Esophagus squamous epithelium (tissue), 5 donors: ENCODE measurements at regions not wholly inside any gene's neighbourhood (a gene's known extent, or its start where the extent isn't known, plus 50 kb on each side); places are given as distances from the start of the nearest gene placed in this dataset.

ENCODE experiments used
- DNase-seq: peaks from one replicate; lab custom pipeline; 2025; lab: John Stamatoyannopoulos, UW
- H3K27ac ChIP-seq, 4 donors: fragments of 200-600 bp; sonication (generic); one replicate each; pipeline ENCODE4 v1.5.1; 2016 to 2019; ENCODE audit warnings: mild to moderate bottlenecking in 1 of 4
- H3K27me3 ChIP-seq, 4 donors: fragments of 200-600 bp; sonication (generic); 1 replicate in 3 of 4; 2 replicates in 1 of 4; pipeline versions ENCODE4 v1.5.1 to v1.6.0; 2017 to 2021; ENCODE audit warnings: antibody characterized with exemption in 1 of 4
- H3K36me3 ChIP-seq, 3 donors: fragments of 200-600 bp; sonication (generic); one replicate each; pipeline ENCODE4 v1.5.1; 2016 to 2019
- H3K4me1 ChIP-seq, 3 donors: fragments of 200-600 bp; sonication (generic); one replicate each; pipeline ENCODE4 v1.5.1; 2017 to 2019
- H3K4me3 ChIP-seq, 4 donors: fragments of 200-600 bp; sonication (generic); 1 replicate in 3 of 4; 2 replicates in 1 of 4; pipeline ENCODE4 v1.5.1; 2016 to 2019; ENCODE audit warnings: mild to moderate bottlenecking in 2 of 4, moderate library complexity in 1 of 4
- H3K9me3 ChIP-seq, 3 donors: fragments of 200-600 bp; sonication (generic); one replicate each; pipeline ENCODE4 v1.5.1; 2016 to 2019
- POLR2A ChIP-seq, 4 donors: fragments of 450-650 bp; IDR thresholded peaks; one replicate each; pipeline ENCODE4 v1.6.1; 2017; ENCODE audit warnings: antibody characterized with exemption in 4 of 4, mild to moderate bottlenecking in 4 of 4, moderate library complexity in 3 of 4
- WGBS, 2 donors: methylation state at CpG; one replicate each; pipeline ENCODE4 v1.1.5; 2018; 5-methylcytosine and 5-hydroxymethylcytosine counted together
- intact Hi-C: fragments of 100-400 bp; cut with DNase I; formaldehyde crosslinking; loops from one replicate; pipeline ENCODE4 v1.15.0; 2022
- TF ChIP-seq, protein P1 (sequence below), 6 experiments: fragments of 450-650 bp in 4 of 6; fragments of 200-600 bp in 2 of 6; sonication (generic) in 2 of 6; IDR thresholded peaks; one replicate each; pipeline ENCODE4 v1.5.1; 2016 to 2019; ENCODE audit warnings: antibody characterized with exemption in 6 of 6, mild to moderate bottlenecking in 4 of 6, moderate library complexity in 4 of 6
- donor health status: DM: yes; HTN: yes; CAD: no.

GRCh38 chr11:70508231-70508480, 109.8 kb downstream of the CTTN start:
- 84 to 87% methylated on average over 3 of the region's 3 CpGs for WGBS, 2 donors
- no peak overlapping the region for H3K27ac ChIP-seq
- TF ChIP-seq, protein P1, sequence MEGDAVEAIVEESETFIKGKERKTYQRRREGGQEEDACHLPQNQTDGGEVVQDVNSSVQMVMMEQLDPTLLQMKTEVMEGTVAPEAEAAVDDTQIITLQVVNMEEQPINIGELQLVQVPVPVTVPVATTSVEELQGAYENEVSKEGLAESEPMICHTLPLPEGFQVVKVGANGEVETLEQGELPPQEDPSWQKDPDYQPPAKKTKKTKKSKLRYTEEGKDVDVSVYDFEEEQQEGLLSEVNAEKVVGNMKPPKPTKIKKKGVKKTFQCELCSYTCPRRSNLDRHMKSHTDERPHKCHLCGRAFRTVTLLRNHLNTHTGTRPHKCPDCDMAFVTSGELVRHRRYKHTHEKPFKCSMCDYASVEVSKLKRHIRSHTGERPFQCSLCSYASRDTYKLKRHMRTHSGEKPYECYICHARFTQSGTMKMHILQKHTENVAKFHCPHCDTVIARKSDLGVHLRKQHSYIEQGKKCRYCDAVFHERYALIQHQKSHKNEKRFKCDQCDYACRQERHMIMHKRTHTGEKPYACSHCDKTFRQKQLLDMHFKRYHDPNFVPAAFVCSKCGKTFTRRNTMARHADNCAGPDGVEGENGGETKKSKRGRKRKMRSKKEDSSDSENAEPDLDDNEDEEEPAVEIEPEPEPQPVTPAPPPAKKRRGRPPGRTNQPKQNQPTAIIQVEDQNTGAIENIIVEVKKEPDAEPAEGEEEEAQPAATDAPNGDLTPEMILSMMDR (IDR thresholded peaks at IDR 0.05), result no peak
- TF ChIP-seq POLR2A (IDR thresholded peaks at IDR 0.05), result no peak
- no peaks in the 10 kb centered on the region for H3K36me3 ChIP-seq
- peaks cover 0 to 13% (median 8%) of the 10 kb centered on the region in 3 donors for H3K9me3 ChIP-seq
- intact Hi-C loops, result no loop called here
- DNase-seq, result no peak
- peaks cover 0 to 8% (median 0%) of the 10 kb centered on the region in 4 donors for H3K27me3 ChIP-seq
- H3K4me1 ChIP-seq, result no peaks in the 10 kb centered on the region
- no peak overlapping the region for H3K4me3 ChIP-seq

- DNase-seq, result no peak
- Histone ChIP-seq H3K4me3 (no peak overlapping the region), H3K4me1 (no peaks in the 10 kb centered on the region), H3K27ac (no peak overlapping the region), H3K9me3 (peaks cover 0 to 21% (median 10%) of the 10 kb centered on the region in 3 donors), H3K36me3 (no peaks in the 10 kb centered on the region), H3K27me3 (no peaks in the 10 kb centered on the region)
- intact Hi-C loops, result no loop called here
- no peak for TF ChIP-seq POLR2A (IDR thresholded peaks at IDR 0.05)
- 61% methylated on average over 3 of the region's 8 CpGs; no CpG with 5 or more reads in 1 of the 2 donors for WGBS, 2 donors
Observed at GRCh38 chr11:70509476-70509875, 111.1 kb downstream of the CTTN start.

GRCh38 chr11:70510106-70510505, 111.8 kb downstream of the CTTN start:
- no peak overlapping the region for H3K4me3 ChIP-seq
- TF ChIP-seq, protein P1 (IDR thresholded peaks at IDR 0.05), result no peak
- TF ChIP-seq POLR2A (IDR thresholded peaks at IDR 0.05), result no peak
- no peak for DNase-seq
- H3K4me1 ChIP-seq, result no peaks in the 10 kb centered on the region
- intact Hi-C loops, result no loop called here
- peaks cover 0 to 21% (median 10%) of the 10 kb centered on the region in 3 donors for H3K9me3 ChIP-seq
- no peak overlapping the region for H3K27ac ChIP-seq
- H3K27me3 ChIP-seq, result no peaks in the 10 kb centered on the region
- WGBS, 2 donors, result 90% methylated on average over 2 of the region's 4 CpGs; no CpG with 5 or more reads in 1 of the 2 donors
- no peaks in the 10 kb centered on the region for H3K36me3 ChIP-seq

DNA sequence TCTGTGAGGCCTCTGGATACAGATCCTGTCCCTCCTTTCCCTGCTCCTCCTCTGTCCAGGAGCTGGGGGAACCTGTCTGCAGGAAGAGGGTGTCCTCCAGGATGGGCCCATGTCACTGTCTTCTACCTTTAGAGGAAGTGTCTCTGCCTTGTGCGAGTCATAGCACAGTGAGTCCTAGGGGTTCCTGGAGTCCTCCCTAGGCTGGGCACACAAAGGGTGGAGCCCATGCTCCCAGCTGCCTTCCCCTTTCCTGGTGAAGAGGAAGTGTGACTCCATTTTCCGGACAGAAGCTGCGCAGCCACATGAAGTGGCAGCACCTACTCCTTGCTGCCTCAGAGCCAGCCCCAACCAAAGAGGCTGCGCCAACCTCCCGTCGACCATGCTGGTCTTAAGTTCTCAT, 112.2 kb downstream of the CTTN start:
- Histone ChIP-seq H3K27ac (no peak overlapping the region), H3K36me3 (no peaks in the 10 kb centered on the region), H3K27me3 (no peaks in the 10 kb centered on the region), H3K4me1 (no peaks in the 10 kb centered on the region), H3K9me3 (peaks cover 0 to 21% (median 10%) of the 10 kb centered on the region in 3 donors), H3K4me3 (no peak overlapping the region)
- intact Hi-C loops, result no loop called here
- DNase-seq, result no peak
- 80 to 100% methylated on average over 2 to 6 of the region's 6 CpGs for WGBS, 2 donors
- TF ChIP-seq, protein P1 (IDR thresholded peaks at IDR 0.05), result no peak
- no peak for TF ChIP-seq POLR2A (IDR thresholded peaks at IDR 0.05)

DNA sequence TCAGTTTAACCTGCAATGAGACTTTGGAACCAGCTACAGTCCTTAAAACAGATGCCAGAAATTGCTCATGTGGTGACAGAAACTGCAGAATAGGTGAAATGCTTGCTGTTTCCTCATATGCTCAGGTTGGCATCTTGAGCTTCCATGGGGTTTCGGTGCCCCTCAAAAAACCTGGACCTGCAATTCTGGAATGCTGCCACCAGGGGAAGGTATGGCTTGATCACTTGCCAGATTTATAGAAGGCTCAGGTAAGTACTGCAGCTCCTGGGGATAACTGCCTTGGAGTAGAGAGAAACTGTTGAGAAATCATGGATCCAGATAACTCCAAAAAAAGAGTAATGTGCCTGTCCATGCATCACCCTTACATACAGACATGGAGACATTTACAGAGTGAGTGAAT, 113.0 kb downstream of the CTTN start:
- DNase-seq, result no peak

More for the DNA sequence above, 113.0 kb downstream of the CTTN start:
- Histone ChIP-seq H3K27ac (no peak overlapping the region), H3K27me3 (no peaks in the 10 kb centered on the region), H3K4me1 (no peaks in the 10 kb centered on the region), H3K4me3 (no peak overlapping the region), H3K9me3 (peaks cover 0 to 21% (median 10%) of the 10 kb centered on the region in 3 donors), H3K36me3 (no peaks in the 10 kb centered on the region)
- TF ChIP-seq, protein P1 (IDR thresholded peaks at IDR 0.05), result no peak
- no peak for TF ChIP-seq POLR2A (IDR thresholded peaks at IDR 0.05)
- intact Hi-C loops, result no loop called here
- 88 to 100% methylated on average over 1 of the region's 1 CpG for WGBS, 2 donors
